ENCODE measurements at regions not wholly inside any gene's neighbourhood (a gene's known extent, or its start where the extent isn't known, plus 50 kb on each side); places are given as distances from the start of the nearest gene placed in this dataset.

GRCh38 chr6:169371344-169372127, 117.9 kb upstream of the THBS2 start:
- Histone ChIP-seq H3K27me3 (ENCODE audit: control insufficient read depth in 3 of 3, insufficient read depth in 3 of 3, low read length in 2 of 3) (no peaks in the 10 kb centered on the region), H3K36me3 (ENCODE audit: control insufficient read depth in 4 of 4, insufficient read depth in 4 of 4, low read length in 4 of 4) (no peaks in the 10 kb centered on the region), H3K9me3 (ENCODE audit: control insufficient read depth in 4 of 4, insufficient read depth in 3 of 4, low read length in 3 of 4) (peaks cover 0 to 7% (median 0%) of the 10 kb centered on the region in 4 donors), H3K9ac (ENCODE audit: insufficient read depth in 1 of 2, low read length in 2 of 2) (no peak overlapping the region), H3K4me1 (ENCODE audit: control insufficient read depth in 5 of 5, insufficient read depth in 5 of 5, low read length in 5 of 5) (peaks cover 0 to 3% (median 0%) of the 10 kb centered on the region in 5 donors), H3K27ac (ENCODE audit: low read depth in 1 of 2, low read length in 1 of 2) (peak overlapping the region in 1 of 2 donors; percentile 5), H3K4me3 (no peak overlapping the region)
- 66 to 75% methylated on average over 11 to 12 of the region's 12 CpGs for WGBS, 2 donors
- DNase-seq: peak; percentile 36 to 44 (median 39)
- no peak for ATAC-seq (ENCODE audit: insufficient read depth, low FRiP score)
- no peak for TF ChIP-seq CTCF (IDR thresholded peaks at IDR 0.05; ENCODE audit: control extremely low read depth, extremely low read depth)

- DNase-seq (no peak), ATAC-seq (ENCODE audit: insufficient read depth, low FRiP score) (no peak)
- WGBS, 2 donors: 55 to 67% methylated on average over 8 of the region's 8 CpGs
- Histone ChIP-seq H3K36me3 (ENCODE audit: control insufficient read depth in 4 of 4, insufficient read depth in 4 of 4, low read length in 4 of 4) (no peaks in the 10 kb centered on the region), H3K4me1 (ENCODE audit: control insufficient read depth in 5 of 5, insufficient read depth in 5 of 5, low read length in 5 of 5) (peaks cover 0 to 3% (median 0%) of the 10 kb centered on the region in 5 donors), H3K27ac (ENCODE audit: low read depth in 1 of 2, low read length in 1 of 2) (no peak overlapping the region), H3K9ac (ENCODE audit: insufficient read depth in 1 of 2, low read length in 2 of 2) (no peak overlapping the region), H3K27me3 (ENCODE audit: control insufficient read depth in 3 of 3, insufficient read depth in 3 of 3, low read length in 2 of 3) (no peaks in the 10 kb centered on the region), H3K4me3 (no peak overlapping the region), H3K9me3 (ENCODE audit: control insufficient read depth in 4 of 4, insufficient read depth in 3 of 4, low read length in 3 of 4) (peaks cover 0 to 9% (median 0%) of the 10 kb centered on the region in 4 donors)
- TF ChIP-seq CTCF (IDR thresholded peaks at IDR 0.05; ENCODE audit: control extremely low read depth, extremely low read depth): no peak
These were observed 117.2 kb upstream of the THBS2 start for GRCh38 chr6:169370666-169371343.

- WGBS, 2 donors: 76 to 85% methylated on average over 10 of the region's 10 CpGs
- Histone ChIP-seq H3K9me3 (ENCODE audit: control insufficient read depth in 4 of 4, insufficient read depth in 3 of 4, low read length in 3 of 4) (peaks cover 0 to 8% (median 0%) of the 10 kb centered on the region in 4 donors), H3K4me3 (no peak overlapping the region), H3K27ac (ENCODE audit: low read depth in 1 of 2, low read length in 1 of 2) (no peak overlapping the region), H3K27me3 (ENCODE audit: control insufficient read depth in 3 of 3, insufficient read depth in 3 of 3, low read length in 2 of 3) (no peaks in the 10 kb centered on the region), H3K9ac (ENCODE audit: insufficient read depth in 1 of 2, low read length in 2 of 2) (no peak overlapping the region), H3K4me1 (ENCODE audit: control insufficient read depth in 5 of 5, insufficient read depth in 5 of 5, low read length in 5 of 5) (peaks cover 0 to 4% (median 0%) of the 10 kb centered on the region in 5 donors), H3K36me3 (ENCODE audit: control insufficient read depth in 4 of 4, insufficient read depth in 4 of 4, low read length in 4 of 4) (no peaks in the 10 kb centered on the region)
- DNase-seq (no peak), ATAC-seq (ENCODE audit: insufficient read depth, low FRiP score) (no peak)
- no peak for TF ChIP-seq CTCF (IDR thresholded peaks at IDR 0.05; ENCODE audit: control extremely low read depth, extremely low read depth)
These were observed 116.4 kb upstream of the THBS2 start for GRCh38 chr6:169370054-169370453.
